ACC112 (cell line): ENCODE measurements at regions not wholly inside any gene's neighbourhood (a gene's known extent, or its start where the extent isn't known, plus 50 kb on each side); places are given as distances from the start of the nearest gene placed in this dataset.
"Not testable (repeated sequence)": the region's sequence is repeated elsewhere in the genome, so short reads cannot be mapped to it uniquely, and the experiment has no call there.

ENCODE experiments used
- H2AFZ ChIP-seq: fragments of 200-600 bp; sonication (generic); one replicate; pipeline ENCODE4 v1.6.0; 2017; ENCODE audit warnings: antibody characterized with exemption, low read length; ENCODE audit not compliant: unreplicated experiment
- H3K27ac ChIP-seq: fragments of 200-600 bp; sonication (generic); 2 replicates; pipeline ENCODE4 v1.5.1; 2014; ENCODE audit warnings: low read depth, mild to moderate bottlenecking, antibody characterized with exemption, low read length, moderate library complexity
- H3K27me3 ChIP-seq: fragments of 200-600 bp; sonication (generic); 2 replicates; pipeline ENCODE4 v1.6.1; 2014; ENCODE audit warnings: mild to moderate bottlenecking, antibody characterized with exemption, low read length, moderate library complexity, mixed read lengths; ENCODE audit not compliant: insufficient read depth
- H3K36me3 ChIP-seq: fragments of 200-600 bp; sonication (generic); 2 replicates; pipeline ENCODE4 v1.6.1; 2016; ENCODE audit warnings: mild to moderate bottlenecking, antibody characterized with exemption, low read length, moderate library complexity, mixed read lengths; ENCODE audit not compliant: insufficient read depth
- H3K4me1 ChIP-seq: fragments of 200-600 bp; sonication (generic); one replicate; pipeline ENCODE4 v1.6.1; 2016; ENCODE audit warnings: low read length, mixed read lengths; ENCODE audit not compliant: insufficient read depth, unreplicated experiment, control insufficient read depth
- H3K4me3 ChIP-seq: fragments of 200-600 bp; sonication (generic); 2 replicates; pipeline ENCODE4 v1.5.1; 2014; ENCODE audit warnings: mild to moderate bottlenecking, low read depth, low read length
- H3K79me2 ChIP-seq: fragments of 200-600 bp; sonication (generic); one replicate; pipeline ENCODE4 v1.6.0; 2016; ENCODE audit warnings: low read length; ENCODE audit not compliant: control insufficient read depth, unreplicated experiment, insufficient read depth

GRCh38 chr16:29261427-29262248 lies 144.9 kb downstream of the NPIPB11 start:
- H3K4me3 ChIP-seq, result peak overlapping the region; percentile 47; the same call in 1 of the 2 replicates
- peaks cover 28% of the 10 kb centered on the region for H3K4me1 ChIP-seq
- not testable (repeated sequence) for H3K36me3 ChIP-seq, H3K27me3 ChIP-seq, H2AFZ ChIP-seq, H3K79me2 ChIP-seq
- H3K27ac ChIP-seq, result peak overlapping the region; percentile 96

- H3K4me3 ChIP-seq, H3K27me3 ChIP-seq, H2AFZ ChIP-seq, H3K36me3 ChIP-seq, H3K79me2 ChIP-seq: not testable (repeated sequence)
- Histone ChIP-seq H3K4me1 (peaks cover 31% of the 10 kb centered on the region), H3K27ac (peak overlapping the region; percentile 85)
Measured at GRCh38 chr16:29260683-29261426, 145.7 kb downstream of the NPIPB11 start.

- not testable (repeated sequence) for H3K4me3 ChIP-seq, H2AFZ ChIP-seq
Measured at GRCh38 chr16:29259635-29260457, 146.7 kb downstream of the NPIPB11 start.

GRCh38 chr16:29258946-29259634 lies 147.4 kb downstream of the NPIPB11 start:
- not testable (repeated sequence) for H2AFZ ChIP-seq, H3K27me3 ChIP-seq, H3K27ac ChIP-seq, H3K4me3 ChIP-seq, H3K79me2 ChIP-seq, H3K36me3 ChIP-seq
- H3K4me1 ChIP-seq, result peaks cover 21% of the 10 kb centered on the region

More at GRCh38 chr16:29259635-29260457, 146.7 kb downstream of the NPIPB11 start:
- peaks cover 28% of the 10 kb centered on the region for H3K4me1 ChIP-seq
- not testable (repeated sequence) for H3K79me2 ChIP-seq, H3K27me3 ChIP-seq, H3K36me3 ChIP-seq, H3K27ac ChIP-seq

GRCh38 chr16:29257419-29258336 lies 148.8 kb downstream of the NPIPB11 start:
- not testable (repeated sequence) for H3K27ac ChIP-seq, H3K79me2 ChIP-seq, H3K27me3 ChIP-seq, H2AFZ ChIP-seq, H3K4me3 ChIP-seq, H3K36me3 ChIP-seq
- H3K4me1 ChIP-seq, result peaks cover 17% of the 10 kb centered on the region

GRCh38 chr16:29256501-29256981 lies 150.0 kb downstream of the NPIPB11 start:
- Histone ChIP-seq H3K4me1 (peaks cover 8% of the 10 kb centered on the region), H2AFZ (no peak overlapping the region), H3K27me3 (no peaks in the 10 kb centered on the region), H3K79me2 (no peaks in the 10 kb centered on the region), H3K27ac (no peak overlapping the region), H3K4me3 (no peak overlapping the region), H3K36me3 (no peaks in the 10 kb centered on the region)

GRCh38 chr16:29255957-29256356 lies 150.6 kb downstream of the NPIPB11 start:
- not testable (repeated sequence) for H3K27ac ChIP-seq, H2AFZ ChIP-seq, H3K27me3 ChIP-seq, H3K36me3 ChIP-seq, H3K4me1 ChIP-seq, H3K4me3 ChIP-seq, H3K79me2 ChIP-seq

- not testable (repeated sequence) for H3K4me1 ChIP-seq, H3K79me2 ChIP-seq, H2AFZ ChIP-seq, H3K27ac ChIP-seq, H3K27me3 ChIP-seq, H3K36me3 ChIP-seq, H3K4me3 ChIP-seq
Measured at GRCh38 chr16:29255496-29255796, 151.1 kb downstream of the NPIPB11 start.

- Histone ChIP-seq H3K4me3 (no peak overlapping the region), H3K4me1 (peaks cover 3% of the 10 kb centered on the region), H3K79me2 (no peaks in the 10 kb centered on the region), H3K27me3 (no peaks in the 10 kb centered on the region), H2AFZ (no peak overlapping the region), H3K27ac (no peak overlapping the region), H3K36me3 (no peaks in the 10 kb centered on the region)
Measured at GRCh38 chr16:29254676-29255495, 151.6 kb downstream of the NPIPB11 start.
